ENCODE measurements at regions not wholly inside any gene's neighbourhood (a gene's known extent, or its start where the extent isn't known, plus 50 kb on each side); places are given as distances from the start of the nearest gene placed in this dataset.

DNA sequence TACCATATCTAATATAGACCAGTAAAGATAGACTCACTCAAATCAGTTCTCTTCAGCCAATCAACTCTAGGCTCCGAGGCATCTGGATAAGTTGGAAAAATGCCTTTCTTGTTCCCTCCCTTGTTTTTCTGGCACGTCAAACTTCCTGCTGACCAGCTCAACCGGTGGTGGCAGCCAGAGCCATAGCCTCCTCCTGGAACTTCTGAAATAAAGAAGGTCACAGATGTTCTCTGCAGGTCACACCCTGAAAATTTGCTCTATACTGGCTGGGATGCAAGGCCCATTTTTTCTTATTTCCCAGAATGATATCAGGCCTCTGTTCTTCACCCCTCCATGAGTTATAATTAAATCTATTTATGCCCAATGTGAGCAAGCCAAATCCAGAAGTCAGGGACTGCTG is 81.9 kb downstream of the BMP4 start:
- TF ChIP-seq CTCF (IDR thresholded peaks at IDR 0.05; ENCODE audit: borderline replicate concordance): no peak
- Histone ChIP-seq H3K4me1 (peaks cover 48% of the 10 kb centered on the region), H3K36me3 (no peaks in the 10 kb centered on the region), H3K27ac (replicated peaks) (peak overlapping the region; percentile 78), H3K27me3 (ENCODE audit: low read depth) (no peaks in the 10 kb centered on the region), H3K9me3 (replicated peaks) (peaks cover 4% of the 10 kb centered on the region), H3K4me3 (no peak overlapping the region)
- DNase-seq: peak; percentile 51
- intact Hi-C loops (cut with micrococcal nuclease): no loop called here

GRCh38 chr14:53872681-53873089 is 83.9 kb downstream of the BMP4 start:
- Histone ChIP-seq H3K27ac (replicated peaks) (peak overlapping the region; percentile 47), H3K4me1 (peaks cover 41% of the 10 kb centered on the region), H3K27me3 (ENCODE audit: low read depth) (no peaks in the 10 kb centered on the region), H3K4me3 (no peak overlapping the region), H3K9me3 (replicated peaks) (peaks cover 4% of the 10 kb centered on the region), H3K36me3 (no peaks in the 10 kb centered on the region)
- no peak for TF ChIP-seq CTCF (IDR thresholded peaks at IDR 0.05; ENCODE audit: borderline replicate concordance)
- intact Hi-C loops (cut with micrococcal nuclease): no loop called here
- DNase-seq: no peak

DNA sequence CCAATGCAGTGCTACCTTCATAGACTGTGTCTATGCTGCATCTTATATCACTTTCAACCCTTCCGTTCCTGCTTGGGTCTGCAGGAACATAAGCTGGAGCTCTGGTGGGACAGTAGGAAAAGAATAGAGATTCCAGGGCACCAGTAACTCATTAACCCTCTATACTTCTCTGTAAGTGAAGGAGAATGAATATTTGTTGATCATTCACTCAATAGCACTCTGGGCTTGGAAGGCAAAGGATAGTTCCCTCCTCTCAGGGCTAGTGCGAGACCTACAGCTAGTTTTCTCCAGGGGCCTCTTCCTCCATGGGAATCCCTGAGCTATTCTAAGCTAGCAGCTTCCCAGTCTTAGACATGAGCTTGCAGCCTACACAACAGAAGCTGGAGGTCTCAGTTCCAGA is 84.7 kb downstream of the BMP4 start:
- intact Hi-C loops (cut with micrococcal nuclease): no loop called here
- peak overlapping the region; percentile 47 for H3K27ac ChIP-seq (replicated peaks)

DNA sequence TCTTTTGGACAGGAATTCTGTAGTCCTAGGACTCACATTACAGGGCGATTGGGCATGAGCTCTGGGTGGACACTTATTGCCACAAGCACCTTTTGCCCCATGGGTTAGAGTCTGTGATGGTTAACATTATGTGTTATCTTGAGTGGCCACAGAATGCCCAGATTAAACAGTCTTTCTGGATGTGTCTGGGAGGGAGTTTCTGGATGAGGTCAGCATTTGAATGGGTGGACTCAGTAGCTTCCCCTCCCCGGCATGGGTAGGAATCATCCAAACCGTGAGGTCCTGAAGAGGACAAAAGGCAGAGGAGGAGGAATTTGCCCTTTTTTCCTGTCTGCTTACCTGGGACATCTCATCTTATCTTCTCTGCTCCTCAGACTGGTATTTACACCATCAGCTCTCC is 85.6 kb downstream of the BMP4 start:
- Histone ChIP-seq H3K27ac (replicated peaks) (no peak overlapping the region), H3K4me1 (peaks cover 40% of the 10 kb centered on the region), H3K36me3 (no peaks in the 10 kb centered on the region), H3K9me3 (replicated peaks) (peaks cover 4% of the 10 kb centered on the region), H3K4me3 (no peak overlapping the region), H3K27me3 (ENCODE audit: low read depth) (no peaks in the 10 kb centered on the region)
- intact Hi-C loops (cut with micrococcal nuclease): no loop called here
- DNase-seq: no peak
- TF ChIP-seq CTCF (IDR thresholded peaks at IDR 0.05; ENCODE audit: borderline replicate concordance): no peak

More for the DNA sequence above, 84.7 kb downstream of the BMP4 start:
- Histone ChIP-seq H3K9me3 (replicated peaks) (peaks cover 4% of the 10 kb centered on the region), H3K4me1 (peaks cover 41% of the 10 kb centered on the region), H3K36me3 (no peaks in the 10 kb centered on the region), H3K4me3 (no peak overlapping the region), H3K27me3 (ENCODE audit: low read depth) (no peaks in the 10 kb centered on the region)
- no peak for TF ChIP-seq CTCF (IDR thresholded peaks at IDR 0.05; ENCODE audit: borderline replicate concordance)
- DNase-seq: no peak

DNA sequence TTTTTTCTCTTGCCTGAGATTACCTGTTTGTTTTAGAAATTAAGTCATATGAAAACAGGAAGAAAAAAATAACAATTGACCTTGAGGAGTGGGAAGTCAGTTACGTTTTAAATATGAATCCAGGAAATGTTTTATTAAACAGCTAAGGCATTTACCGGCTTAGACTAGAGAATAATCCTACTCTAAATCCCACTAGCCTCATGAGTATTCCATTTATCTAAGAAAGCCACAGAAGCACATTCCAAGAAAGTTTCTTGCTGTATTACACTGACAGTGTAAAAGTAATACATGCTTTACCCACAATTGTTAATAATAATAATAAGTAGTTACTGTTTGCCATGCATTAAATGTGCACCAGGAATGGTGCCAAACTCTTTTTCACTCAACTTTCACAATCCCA is 90.9 kb downstream of the BMP4 start:
- Histone ChIP-seq H3K36me3 (no peaks in the 10 kb centered on the region), H3K4me1 (peaks cover 4% of the 10 kb centered on the region), H3K27ac (replicated peaks) (no peak overlapping the region), H3K9me3 (replicated peaks) (no peaks in the 10 kb centered on the region), H3K4me3 (no peak overlapping the region), H3K27me3 (ENCODE audit: low read depth) (no peaks in the 10 kb centered on the region)
- no peak for TF ChIP-seq CTCF (IDR thresholded peaks at IDR 0.05; ENCODE audit: borderline replicate concordance)
- DNase-seq: no peak
- intact Hi-C loops (cut with micrococcal nuclease): no loop called here

GRCh38 chr14:53861781-53862180 is 94.8 kb downstream of the BMP4 start:
- Histone ChIP-seq H3K4me3 (no peak overlapping the region), H3K9me3 (replicated peaks) (no peaks in the 10 kb centered on the region), H3K27me3 (ENCODE audit: low read depth) (no peaks in the 10 kb centered on the region), H3K4me1 (peaks cover 4% of the 10 kb centered on the region), H3K36me3 (no peaks in the 10 kb centered on the region), H3K27ac (replicated peaks) (no peak overlapping the region)
- intact Hi-C loops (cut with micrococcal nuclease): no loop called here
- no peak for DNase-seq
- no peak for TF ChIP-seq CTCF (IDR thresholded peaks at IDR 0.05; ENCODE audit: borderline replicate concordance)

Data from left ventricle myocardium inferior (tissue), 1 donor.